ENCODE measurements at regions not wholly inside any gene's neighbourhood (a gene's known extent, or its start where the extent isn't known, plus 50 kb on each side); places are given as distances from the start of the nearest gene placed in this dataset.

- Histone ChIP-seq H3T11ph (ENCODE audit: low read length) (no peak overlapping the region), H3K23ac (ENCODE audit: insufficient read length, low read depth, low read length) (no peak overlapping the region), H3K27ac (ENCODE audit: insufficient read length, low read depth, low read length) (no peak overlapping the region), H3K14ac (ENCODE audit: insufficient read depth, low read length) (no peak overlapping the region), H2AK5ac (ENCODE audit: insufficient read length, low read length) (no peak overlapping the region), H3K4me1 (ENCODE audit: insufficient read depth, low read length) (no peaks in the 10 kb centered on the region), H4K20me1 (ENCODE audit: control insufficient read depth, insufficient read depth, insufficient read length) (no peaks in the 10 kb centered on the region), H2AFZ (ENCODE audit: low read length) (no peak overlapping the region), H3K4ac (ENCODE audit: low read depth, low read length) (no peak overlapping the region), H2BK120ac (ENCODE audit: low read depth, low read length, poor library complexity, severe bottlenecking) (no peak overlapping the region), H3K79me1 (ENCODE audit: insufficient read depth, low read depth, low read length, poor library complexity, severe bottlenecking) (no peaks in the 10 kb centered on the region), H2BK5ac (ENCODE audit: insufficient read length, low read length) (no peak overlapping the region), H4K91ac (ENCODE audit: insufficient read length, low read depth, low read length) (no peak overlapping the region), H4K8ac (replicated peaks; ENCODE audit: insufficient read length, low read depth, low read length) (no peak overlapping the region), H3K9ac (ENCODE audit: extremely low read depth, insufficient read length, low read length) (no peak overlapping the region), H2BK15ac (ENCODE audit: low read depth, low read length) (no peak overlapping the region), H3K56ac (ENCODE audit: insufficient read length, low read depth, low read length) (no peak overlapping the region), H3K27me3 (ENCODE audit: insufficient read depth, low read length) (no peaks in the 10 kb centered on the region), H3K23me2 (ENCODE audit: insufficient read length, low read depth, low read length, poor library complexity, severe bottlenecking) (no peaks in the 10 kb centered on the region), H3K9me3 (ENCODE audit: control insufficient read depth, low read depth, low read length) (no peaks in the 10 kb centered on the region), H3K4me2 (ENCODE audit: insufficient read depth, insufficient read length, low read length) (no peak overlapping the region), H2BK20ac (ENCODE audit: low read depth, low read length, poor library complexity, severe bottlenecking) (no peak overlapping the region), H2BK12ac (ENCODE audit: insufficient read length, low read depth, low read length) (no peak overlapping the region), H3K79me2 (ENCODE audit: insufficient read depth, low read length) (no peaks in the 10 kb centered on the region), H4K5ac (ENCODE audit: insufficient read length, low read depth, low read length) (no peak overlapping the region), H3K18ac (ENCODE audit: insufficient read length, low read depth, low read length) (no peak overlapping the region)
- H3K9me3 Mint-ChIP-seq: peaks cover 0 to 3% of the 10 kb centered on the region in 2 experiments; a peak in 3 of 5 replicates
- H3K4me1 Mint-ChIP-seq: no peaks in the 10 kb centered on the region
- H3K36me3 Mint-ChIP-seq (ENCODE audit: insufficient read depth in 1 of 3, low read depth in 3 of 3): no peaks in the 10 kb centered on the region; a peak in 1 of 7 replicates
- TF ChIP-seq, protein P1, sequence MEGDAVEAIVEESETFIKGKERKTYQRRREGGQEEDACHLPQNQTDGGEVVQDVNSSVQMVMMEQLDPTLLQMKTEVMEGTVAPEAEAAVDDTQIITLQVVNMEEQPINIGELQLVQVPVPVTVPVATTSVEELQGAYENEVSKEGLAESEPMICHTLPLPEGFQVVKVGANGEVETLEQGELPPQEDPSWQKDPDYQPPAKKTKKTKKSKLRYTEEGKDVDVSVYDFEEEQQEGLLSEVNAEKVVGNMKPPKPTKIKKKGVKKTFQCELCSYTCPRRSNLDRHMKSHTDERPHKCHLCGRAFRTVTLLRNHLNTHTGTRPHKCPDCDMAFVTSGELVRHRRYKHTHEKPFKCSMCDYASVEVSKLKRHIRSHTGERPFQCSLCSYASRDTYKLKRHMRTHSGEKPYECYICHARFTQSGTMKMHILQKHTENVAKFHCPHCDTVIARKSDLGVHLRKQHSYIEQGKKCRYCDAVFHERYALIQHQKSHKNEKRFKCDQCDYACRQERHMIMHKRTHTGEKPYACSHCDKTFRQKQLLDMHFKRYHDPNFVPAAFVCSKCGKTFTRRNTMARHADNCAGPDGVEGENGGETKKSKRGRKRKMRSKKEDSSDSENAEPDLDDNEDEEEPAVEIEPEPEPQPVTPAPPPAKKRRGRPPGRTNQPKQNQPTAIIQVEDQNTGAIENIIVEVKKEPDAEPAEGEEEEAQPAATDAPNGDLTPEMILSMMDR (conservative IDR thresholded peaks at IDR 0.05): no peak
- no CpG with 5 or more reads among the region's 3 CpGs for WGBS (ENCODE audit: extremely low coverage, insufficient read length, low lambda C conversion rate)
- no peak overlapping the region for H3K4me3 Mint-ChIP-seq
- no peak overlapping the region for H3K27ac Mint-ChIP-seq
- peaks cover 6% of the 10 kb centered on the region for H3K27me3 Mint-ChIP-seq (ENCODE audit: low read depth)
- DNase-seq: no peak
Observed at GRCh38 chr19:30783212-30783611, 411.0 kb downstream of the ZNF536 start.

Measured in H9 (cell line).